Peyer's patch (tissue), 4 donors: ENCODE measurements at regions not wholly inside any gene's neighbourhood (a gene's known extent, or its start where the extent isn't known, plus 50 kb on each side); places are given as distances from the start of the nearest gene placed in this dataset.

Experiments
- CTCF ChIP-seq, 6 experiments: fragments of 450-650 bp in 4 of 6; fragments of 200-600 bp in 2 of 6; sonication (generic) in 1 of 6; IDR thresholded peaks; one replicate each; pipeline ENCODE4 v1.5.1; 2017 to 2019; ENCODE audit warnings: antibody characterized with exemption in 6 of 6, mild to moderate bottlenecking in 3 of 6, moderate library complexity in 1 of 6
- POLR2A ChIP-seq, 2 donors: fragments of 450-650 bp; IDR thresholded peaks; one replicate each; pipeline ENCODE4 v1.5.1; 2017; ENCODE audit warnings: antibody characterized with exemption in 2 of 2, mild to moderate bottlenecking in 2 of 2, moderate library complexity in 2 of 2

- TF ChIP-seq CTCF (IDR thresholded peaks at IDR 0.05) (no peak), POLR2A (IDR thresholded peaks at IDR 0.05) (no peak)
Measured at GRCh38 chr16:17560548-17560947, 89.8 kb upstream of the XYLT1 start.
